Vagina (tissue), 2 donors: ENCODE measurements at regions not wholly inside any gene's neighbourhood (a gene's known extent, or its start where the extent isn't known, plus 50 kb on each side); places are given as distances from the start of the nearest gene placed in this dataset.
"Not testable (repeated sequence)": the region's sequence is repeated elsewhere in the genome, so short reads cannot be mapped to it uniquely, and the experiment has no call there.

Experiments used
- DNase-seq, 2 donors: peaks; one replicate each; pipeline ENCODE4 v3.0.0-alpha.2; 2017; ENCODE audit errors: extremely low spot score in 2 of 2
- H3K27ac ChIP-seq: fragments of 200-600 bp; sonication (generic); one replicate; pipeline ENCODE4 v1.5.1; 2019
- H3K27me3 ChIP-seq: fragments of 200-600 bp; sonication (generic); one replicate; pipeline ENCODE4 v1.5.1; 2019
- H3K36me3 ChIP-seq, 2 donors: fragments of 200-600 bp; sonication (generic); one replicate each; pipeline ENCODE4 v1.5.1; 2017 to 2019
- H3K4me1 ChIP-seq: fragments of 200-600 bp; sonication (generic); one replicate; pipeline ENCODE4 v1.5.1; 2019
- H3K4me3 ChIP-seq, 2 donors: fragments of 200-600 bp; sonication (generic); 1 replicate in 1 of 2; 2 replicates in 1 of 2; pipeline ENCODE4 v1.5.1; 2016 to 2019
- H3K9me3 ChIP-seq: fragments of 200-600 bp; sonication (generic); one replicate; pipeline ENCODE4 v1.5.1; 2019
- CTCF ChIP-seq, 3 experiments: fragments of 450-650 bp in 2 of 3; fragments of 200-600 bp in 1 of 3; sonication (generic) in 1 of 3; IDR thresholded peaks; one replicate each; pipeline ENCODE4 v1.5.1; 2017 to 2019; ENCODE audit warnings: antibody characterized with exemption in 3 of 3, mild to moderate bottlenecking in 2 of 3, moderate library complexity in 2 of 3
- POLR2A ChIP-seq, 2 donors: fragments of 450-650 bp; IDR thresholded peaks; one replicate each; pipeline ENCODE4 v1.6.1; 2017; ENCODE audit warnings: antibody characterized with exemption in 2 of 2, mild to moderate bottlenecking in 2 of 2, moderate library complexity in 2 of 2
- POLR2AphosphoS5 ChIP-seq, 2 donors: sonication (generic); formaldehyde crosslinking; IDR thresholded peaks; one replicate each; pipeline ENCODE4 v1.9.0; 2017; ENCODE audit warnings: antibody characterized with exemption in 2 of 2, mild to moderate bottlenecking in 2 of 2, low read depth in 1 of 2; ENCODE audit not compliant: insufficient read depth in 1 of 2
- intact Hi-C: fragments of 100-400 bp; cut with DNase I; formaldehyde crosslinking; loops from one replicate; pipeline ENCODE4 v1.15.1; 2023

- H3K36me3 ChIP-seq, result no peaks in the 10 kb centered on the region
- no peak overlapping the region for H3K4me3 ChIP-seq
- H3K27me3 ChIP-seq, result no peaks in the 10 kb centered on the region
- intact Hi-C loops, result no loop called here
- no peaks in the 10 kb centered on the region for H3K4me1 ChIP-seq
- H3K27ac ChIP-seq, result no peak overlapping the region
- DNase-seq, result no peak
- TF ChIP-seq POLR2AphosphoS5 (IDR thresholded peaks at IDR 0.05; ENCODE audit: insufficient read depth in 1 of 2, low read depth in 1 of 2), result no peak
- TF ChIP-seq CTCF (IDR thresholded peaks at IDR 0.05), result no peak
- no peak for TF ChIP-seq POLR2A (IDR thresholded peaks at IDR 0.05)
- H3K9me3 ChIP-seq, result no peaks in the 10 kb centered on the region
Observed at GRCh38 chr4:66949419-66949818, 595.9 kb downstream of the CENPC start.

GRCh38 chr4:66946761-66947160, 598.5 kb downstream of the CENPC start:
- no peaks in the 10 kb centered on the region for H3K9me3 ChIP-seq
- DNase-seq, result no peak
- intact Hi-C loops, result no loop called here

GRCh38 chr4:66943112-66943511, 602.2 kb downstream of the CENPC start:
- H3K9me3 ChIP-seq, result no peaks in the 10 kb centered on the region
- intact Hi-C loops, result no loop called here
- no peak for DNase-seq
- no peaks in the 10 kb centered on the region for H3K36me3 ChIP-seq
- no peaks in the 10 kb centered on the region for H3K4me1 ChIP-seq
- no peaks in the 10 kb centered on the region for H3K27me3 ChIP-seq
- no peak overlapping the region for H3K4me3 ChIP-seq
- no peak overlapping the region for H3K27ac ChIP-seq
- TF ChIP-seq CTCF (IDR thresholded peaks at IDR 0.05) (no peak), POLR2A (IDR thresholded peaks at IDR 0.05) (no peak), POLR2AphosphoS5 (IDR thresholded peaks at IDR 0.05; ENCODE audit: insufficient read depth in 1 of 2, low read depth in 1 of 2) (no peak)

More at GRCh38 chr4:66946761-66947160, 598.5 kb downstream of the CENPC start:
- H3K4me1 ChIP-seq, result no peaks in the 10 kb centered on the region
- no peak for TF ChIP-seq POLR2AphosphoS5 (IDR thresholded peaks at IDR 0.05; ENCODE audit: insufficient read depth in 1 of 2, low read depth in 1 of 2)
- no peak for TF ChIP-seq POLR2A (IDR thresholded peaks at IDR 0.05)
- TF ChIP-seq CTCF (IDR thresholded peaks at IDR 0.05), result no peak
- no peak overlapping the region for H3K4me3 ChIP-seq
- H3K27ac ChIP-seq, result no peak overlapping the region
- no peaks in the 10 kb centered on the region for H3K36me3 ChIP-seq
- no peaks in the 10 kb centered on the region for H3K27me3 ChIP-seq

- H3K4me3 ChIP-seq, H3K4me1 ChIP-seq, H3K36me3 ChIP-seq, H3K9me3 ChIP-seq, H3K27me3 ChIP-seq, H3K27ac ChIP-seq, intact Hi-C loops, DNase-seq: not testable (repeated sequence)
Observed at GRCh38 chr4:66931981-66932380, 613.3 kb downstream of the CENPC start.

GRCh38 chr4:66930206-66930605, 615.1 kb downstream of the CENPC start:
- no peaks in the 10 kb centered on the region for H3K9me3 ChIP-seq
- no peak overlapping the region for H3K4me3 ChIP-seq
- intact Hi-C loops, result no loop called here
- H3K4me1 ChIP-seq, result no peaks in the 10 kb centered on the region
- no peak overlapping the region for H3K27ac ChIP-seq
- no peaks in the 10 kb centered on the region for H3K27me3 ChIP-seq
- DNase-seq, result no peak
- TF ChIP-seq CTCF (IDR thresholded peaks at IDR 0.05), result no peak
- H3K36me3 ChIP-seq, result no peaks in the 10 kb centered on the region

- H3K4me3 ChIP-seq, result no peak overlapping the region
- no peaks in the 10 kb centered on the region for H3K9me3 ChIP-seq
- H3K36me3 ChIP-seq, result no peaks in the 10 kb centered on the region
- DNase-seq, result no peak
- intact Hi-C loops, result no loop called here
- TF ChIP-seq POLR2AphosphoS5 (IDR thresholded peaks at IDR 0.05; ENCODE audit: insufficient read depth in 1 of 2, low read depth in 1 of 2), result no peak
- no peak for TF ChIP-seq POLR2A (IDR thresholded peaks at IDR 0.05)
- TF ChIP-seq CTCF (IDR thresholded peaks at IDR 0.05), result no peak
- no peaks in the 10 kb centered on the region for H3K4me1 ChIP-seq
- no peaks in the 10 kb centered on the region for H3K27me3 ChIP-seq
- no peak overlapping the region for H3K27ac ChIP-seq
Observed at GRCh38 chr4:66929748-66930147, 615.6 kb downstream of the CENPC start.

GRCh38 chr4:66928881-66929280, 616.4 kb downstream of the CENPC start:
- intact Hi-C loops, H3K27me3 ChIP-seq, H3K36me3 ChIP-seq, H3K9me3 ChIP-seq, DNase-seq, H3K4me3 ChIP-seq, H3K4me1 ChIP-seq, H3K27ac ChIP-seq: not testable (repeated sequence)
